K562 (cell line): ENCODE measurements at regions not wholly inside any gene's neighbourhood (a gene's known extent, or its start where the extent isn't known, plus 50 kb on each side); places are given as distances from the start of the nearest gene placed in this dataset.

Experiments used
- ATAC-seq: fragments of 200-7000 bp; cut with Tn5 transposase; 3 replicates; pipeline ENCODE4 v1.9.1; 2020; ENCODE audit warnings: moderate library complexity
- BruUV-seq: library from RNA; stranded (reverse); fragments of 400-500 nt; replicated peaks from 2 replicates; lab custom pipeline; 2021; lab: Mats Ljungman, UMichigan
- CTCF ChIA-PET: fragments of 300-600 bp; formaldehyde crosslinking; extraction: SDS; loops from one replicate; lab custom pipeline; 2021; ENCODE audit warnings: low intra/inter-chr PET ratio; lab: Yijun Ruan, JAX
- POLR2A ChIA-PET: fragments of 300-600, 350-650 bp; sonication (Branson Sonifier 250); formaldehyde crosslinking; extraction: SDS; loops from one replicate; lab custom pipeline; 2021; ENCODE audit warnings: antibody characterized with exemption, inconsistent platforms; lab: Yijun Ruan, JAX
- DNase-seq, 4 experiments: peaks; one replicate each; pipeline versions ENCODE4 v3.0.0 to v3.0.0-alpha.2; 2011 to 2018; ENCODE audit warnings: low spot score in 3 of 4, mixed read lengths in 3 of 4; ENCODE audit errors: extremely low read depth in 1 of 4
- FAIRE-seq: peaks from 2 replicates; lab custom pipeline; 2011; peaks lifted over from hg19 to GRCh38; lab: Jason Lieb, UNC
- H2AFZ ChIP-seq: 2 replicates; pipeline ENCODE4 v1.6.0; 2011; ENCODE audit warnings: low read depth, low read length, control low read depth, inconsistent platforms
- H3K27ac ChIP-seq: fragments of 200-600 bp; 3 replicates; pipeline ENCODE4 v1.8.0; 2011; ENCODE audit warnings: low read depth, mild to moderate bottlenecking, control low read depth, inconsistent platforms, low read length, moderate library complexity, mixed read lengths; ENCODE audit errors: extremely low read depth
- H3K27me3 ChIP-seq, 2 experiments: fragments of 300-600 bp in 1 of 2; 2 replicates in 1 of 2; 3 replicates in 1 of 2; pipeline versions ENCODE4 v1.6.0 to v1.8.0; 2011; ENCODE audit warnings: inconsistent platforms in 2 of 2, low read length in 2 of 2, mild to moderate bottlenecking in 1 of 2, mixed read lengths in 1 of 2, moderate library complexity in 1 of 2; ENCODE audit not compliant: control insufficient read depth in 2 of 2, insufficient read depth in 2 of 2
- H3K36me3 ChIP-seq: fragments of 300-600 bp; 3 replicates; pipeline ENCODE4 v1.8.0; 2011; ENCODE audit warnings: mild to moderate bottlenecking, low read length, inconsistent platforms; ENCODE audit not compliant: control insufficient read depth, insufficient read depth
- H3K4me1 ChIP-seq, 2 experiments: fragments of 200-600 bp in 1 of 2; replicated peaks in 1 of 2; 2 replicates in 1 of 2; 3 replicates in 1 of 2; pipeline versions ENCODE4 v1.5.1 to v1.8.0; 2011; ENCODE audit warnings: inconsistent platforms in 2 of 2, low read length in 2 of 2, mild to moderate bottlenecking in 1 of 2, mixed read lengths in 1 of 2, moderate library complexity in 1 of 2; ENCODE audit not compliant: control insufficient read depth in 2 of 2, insufficient read depth in 2 of 2
- H3K4me2 ChIP-seq: 2 replicates; pipeline ENCODE4 v1.6.1; 2011; ENCODE audit warnings: low read length, control low read depth, inconsistent platforms, mixed read lengths; ENCODE audit not compliant: insufficient read depth
- H3K4me3 ChIP-seq: fragments of 200-600 bp; sonication (generic), shearing (Covaris generic); 2 replicates; pipeline ENCODE4 v1.5.1; 2016; ENCODE audit warnings: control low read depth, inconsistent platforms
- H3K79me2 ChIP-seq: fragments of 200-600 bp; 3 replicates; pipeline ENCODE4 v1.8.0; 2011; ENCODE audit warnings: low read length, inconsistent platforms; ENCODE audit not compliant: control insufficient read depth, insufficient read depth
- H3K9ac ChIP-seq, 2 experiments: 2 replicates each; pipeline versions ENCODE4 v1.6.0 to v1.6.1; 2011; ENCODE audit warnings: low read depth in 2 of 2, low read length in 2 of 2, control low read depth in 1 of 2, inconsistent platforms in 1 of 2, mild to moderate bottlenecking in 1 of 2, mixed read lengths in 1 of 2; ENCODE audit not compliant: insufficient read depth in 1 of 2
- H3K9me1 ChIP-seq: one replicate; pipeline ENCODE4 v1.6.0; 2011; ENCODE audit warnings: inconsistent platforms, mild to moderate bottlenecking, low read length, moderate library complexity; ENCODE audit not compliant: control insufficient read depth, insufficient read depth
- H3K9me3 ChIP-seq: replicated peaks from 2 replicates; pipeline ENCODE4 v1.5.1; 2011; ENCODE audit warnings: low read depth, low read length, inconsistent platforms; ENCODE audit not compliant: control insufficient read depth, insufficient read depth
- H4K20me1 ChIP-seq: replicated peaks from 2 replicates; pipeline ENCODE4 v1.6.1; 2011; ENCODE audit warnings: low read length, inconsistent platforms, mixed read lengths; ENCODE audit not compliant: control insufficient read depth, insufficient read depth
- CC2D1A ChIP-seq: fragments of 450-650 bp; IDR thresholded peaks from 2 replicates; pipeline ENCODE4 v1.6.1; 2017; ENCODE audit warnings: mild to moderate bottlenecking
- CCAR2 ChIP-seq: fragments of 200-400 bp; formaldehyde crosslinking; IDR thresholded peaks from 2 replicates; pipeline ENCODE4 v1.6.1; 2017; ENCODE audit warnings: mild to moderate bottlenecking, low read depth, low read length
- CEBPB ChIP-seq: fragments of 450-650 bp; IDR thresholded peaks from 2 replicates; pipeline ENCODE4 v1.6.1; 2016; ENCODE audit warnings: missing genetic modification characterization, missing compliant biosample characterization
- CREB1 ChIP-seq, 2 experiments: sonication (generic) in 1 of 2; formaldehyde crosslinking in 1 of 2; IDR thresholded peaks; 2 replicates each; pipeline versions ENCODE4 v1.6.1 to v1.8.0; 2012 to 2022; ENCODE audit warnings: inconsistent platforms in 1 of 2, mild to moderate bottlenecking in 1 of 2, missing genetic modification reagents in 1 of 2, moderate library complexity in 1 of 2
- ETV6 ChIP-seq, 3 experiments: fragments of 150-350 bp in 1 of 3; sonication (generic) in 1 of 3; formaldehyde crosslinking in 1 of 3; IDR thresholded peaks; 2 replicates each; pipeline versions ENCODE4 v1.6.1 to v1.8.0; 2014 to 2022; ENCODE audit warnings: borderline replicate concordance in 2 of 3, low read depth in 2 of 3, antibody characterized with exemption in 1 of 3, low read length in 1 of 3, mild to moderate bottlenecking in 1 of 3, missing genetic modification reagents in 1 of 3
- GTF2E2 ChIP-seq: fragments of 200-800 bp; sonication (Bioruptor generic); IDR thresholded peaks from 2 replicates; pipeline ENCODE4 v1.6.1; 2016; ENCODE audit warnings: missing genetic modification characterization, missing compliant biosample characterization
- TEAD4 ChIP-seq, 2 experiments: sonication (generic) in 1 of 2; formaldehyde crosslinking in 1 of 2; IDR thresholded peaks; 2 replicates each; pipeline versions ENCODE4 v1.6.1 to v1.8.0; 2012 to 2022; ENCODE audit warnings: borderline replicate concordance in 1 of 2, inconsistent platforms in 1 of 2, low read length in 1 of 2, mild to moderate bottlenecking in 1 of 2, missing genetic modification reagents in 1 of 2
- YY1 ChIP-seq, 3 experiments: IDR thresholded peaks; 2 replicates each; pipeline ENCODE4 v1.6.1; 2011; ENCODE audit warnings: low read length in 2 of 3, mild to moderate bottlenecking in 2 of 3, moderate library complexity in 2 of 3, borderline replicate concordance in 1 of 3, control low read depth in 1 of 3, low read depth in 1 of 3; ENCODE audit not compliant: insufficient read depth in 3 of 3, insufficient replicate concordance in 2 of 3, control insufficient read depth in 1 of 3, insufficient read length in 1 of 3; ENCODE audit errors: extremely low read depth in 1 of 3
- ZNF644 ChIP-seq: fragments of 200-800 bp; sonication (Bioruptor generic); IDR thresholded peaks from 2 replicates; pipeline ENCODE4 v1.6.1; 2016; ENCODE audit warnings: low read depth, missing genetic modification characterization, missing compliant biosample characterization
- ZNF655 ChIP-seq: fragments of 250-450 bp; sonication (Bioruptor Pico); IDR thresholded peaks from 2 replicates; pipeline ENCODE4 v1.5.0; 2021
- WGBS: fragments of 100-300 bp; shearing (Covaris generic); methylation state at CpG from one replicate; pipeline ENCODE4 v1.1.6; 2016; ENCODE audit warnings: low coverage, mixed read lengths; ENCODE audit not compliant: insufficient coverage; ENCODE audit errors: missing lambda C conversion rate; 5-methylcytosine and 5-hydroxymethylcytosine counted together
- in situ Hi-C: fragments of 300-500 bp; cut with MboI; formaldehyde crosslinking; loops from 4 replicates; pipeline ENCODE4 v1.15.0; 2018; ENCODE audit warnings: inconsistent platforms, mixed read lengths
- intact Hi-C: fragments of 100-400 bp; cut with micrococcal nuclease; formaldehyde crosslinking; loops from 2 replicates; pipeline ENCODE4 v1.14.2; 2022

- no peaks in the 10 kb centered on the region for H3K27me3 ChIP-seq
- DNase-seq, result no peak
- no peaks in the 10 kb centered on the region for H3K9me3 ChIP-seq
- BruUV-seq, result no TSS peak
- in situ Hi-C loops, result no loop called here
- WGBS, result 0% methylated on average over 2 of the region's 2 CpGs
- no peak for ATAC-seq
- H3K79me2 ChIP-seq, result no peaks in the 10 kb centered on the region
- no peaks in the 10 kb centered on the region for H3K4me1 ChIP-seq
- H3K4me3 ChIP-seq, result no peak overlapping the region
- no peaks in the 10 kb centered on the region for H4K20me1 ChIP-seq
- no peak overlapping the region for H3K9ac ChIP-seq
- intact Hi-C loops, result no loop called here
- H3K27ac ChIP-seq, result no peak overlapping the region
- TF ChIP-seq ZNF655 (CRISPR knock-in tag) (no peak), GTF2E2 (tag) (no peak), ETV6 (IDR thresholded peaks at IDR 0.05; ENCODE audit: borderline replicate concordance in 1 of 2, low read depth in 2 of 2, low read length in 1 of 2) (no peak), ETV6 (CRISPR knock-in tag; IDR thresholded peaks at IDR 0.05; ENCODE audit: borderline replicate concordance) (no peak), TEAD4 (IDR thresholded peaks at IDR 0.05; ENCODE audit: low read length) (no peak), TEAD4 (CRISPR knock-in tag; IDR thresholded peaks at IDR 0.05; ENCODE audit: borderline replicate concordance) (no peak), CEBPB (tag) (no peak), CREB1 (IDR thresholded peaks at IDR 0.05) (no peak), CREB1 (CRISPR knock-in tag; IDR thresholded peaks at IDR 0.05) (no peak), YY1 (IDR thresholded peaks at IDR 0.05; ENCODE audit: borderline replicate concordance in 1 of 3, control insufficient read depth in 1 of 3, extremely low read depth in 1 of 3, insufficient read depth in 3 of 3, insufficient read length in 1 of 3, insufficient replicate concordance in 2 of 3, low read depth in 1 of 3, low read length in 2 of 3) (no peak), CCAR2 (no peak), CC2D1A (no peak), ZNF644 (tag) (no peak)
- H3K4me2 ChIP-seq, result no peak overlapping the region
- H2AFZ ChIP-seq, result no peak overlapping the region
- FAIRE-seq, result no peak
- H3K36me3 ChIP-seq, result no peaks in the 10 kb centered on the region
- ChIA-PET CTCF (no interaction called here), POLR2A (no interaction called here)
- no peaks in the 10 kb centered on the region for H3K9me1 ChIP-seq
Observed at GRCh38 chr2:104452558-104452957, 401.4 kb upstream of the POU3F3 start.
